ENCODE measurements at regions not wholly inside any gene's neighbourhood (a gene's known extent, or its start where the extent isn't known, plus 50 kb on each side); places are given as distances from the start of the nearest gene placed in this dataset.

- FAIRE-seq (no peak), DNase-seq (ENCODE audit: low read depth in 1 of 2, low spot score in 2 of 2) (no peak)
- Histone ChIP-seq H3K9me3 (ENCODE audit: insufficient read depth in 2 of 2, low read depth in 1 of 2, low read length in 1 of 2) (peaks cover 8% of the 10 kb centered on the region in 2 experiments; a peak in 3 of 4 replicates), H3K23me2 (ENCODE audit: low read depth, low read length) (no peaks in the 10 kb centered on the region), H4K5ac (ENCODE audit: insufficient read length, low read depth, low read length) (no peak overlapping the region), H2BK120ac (replicated peaks; ENCODE audit: low read depth, low read length) (no peak overlapping the region), H3K14ac (ENCODE audit: insufficient read length) (no peak overlapping the region), H3K79me2 (ENCODE audit: control insufficient read depth in 1 of 2, insufficient read depth in 2 of 2, low read length in 2 of 2) (no peaks in the 10 kb centered on the region), H4K8ac (ENCODE audit: extremely low read depth, insufficient read depth, low read length) (no peak overlapping the region), H4K20me1 (replicated peaks in 1 of 2; ENCODE audit: control insufficient read depth in 1 of 2, insufficient read depth in 2 of 2, low read length in 2 of 2) (no peaks in the 10 kb centered on the region), H3K27me3 (replicated peaks in 1 of 4; ENCODE audit: control insufficient read depth in 3 of 4, extremely low read depth in 1 of 4, insufficient read depth in 3 of 4, low read length in 3 of 4) (no peaks in the 10 kb centered on the region), H2AFZ (ENCODE audit: low read length) (no peak overlapping the region), H2BK15ac (ENCODE audit: low read length) (no peak overlapping the region), H3K4me3 (ENCODE audit: extremely low read depth in 1 of 4, insufficient read depth in 2 of 4, low read depth in 3 of 4, low read length in 4 of 4) (no peak overlapping the region), H4K91ac (replicated peaks; ENCODE audit: insufficient read length, low read length) (no peak overlapping the region), H3K4ac (replicated peaks; ENCODE audit: insufficient read length, low read depth, low read length) (no peak overlapping the region), H3K36me3 (ENCODE audit: control insufficient read depth in 2 of 4, insufficient read depth in 4 of 4, low read length in 3 of 4) (no peaks in the 10 kb centered on the region), H2BK12ac (ENCODE audit: low read depth, low read length) (no peak overlapping the region), H3K4me2 (ENCODE audit: insufficient read depth in 1 of 2, low read depth in 2 of 2, low read length in 2 of 2) (no peak overlapping the region), H3K79me1 (ENCODE audit: low read depth, low read length) (no peaks in the 10 kb centered on the region), H3K23ac (ENCODE audit: insufficient read length) (no peak overlapping the region), H3K27ac (ENCODE audit: low read depth, low read length) (no peak overlapping the region), H3K18ac (ENCODE audit: extremely low read depth, low read length) (no peak overlapping the region), H3K9ac (replicated peaks in 1 of 4; ENCODE audit: extremely low read depth in 1 of 4, low read depth in 3 of 4, low read length in 3 of 4) (no peak overlapping the region), H3K4me1 (replicated peaks in 1 of 4; ENCODE audit: control insufficient read depth in 3 of 4, insufficient read depth in 4 of 4, low read length in 3 of 4) (no peaks in the 10 kb centered on the region), H2BK20ac (ENCODE audit: low read length) (no peak overlapping the region), H3K56ac (replicated peaks; ENCODE audit: insufficient read length, low read depth, low read length) (no peak overlapping the region), H2AK5ac (ENCODE audit: low read depth, low read length) (no peak overlapping the region), H2BK5ac (ENCODE audit: low read depth, low read length) (no peak overlapping the region)
- ChIA-PET CTCF (ENCODE audit: partially characterized antibody) (no interaction called here), POLR2A (ENCODE audit: partially characterized antibody) (no interaction called here)
- 100% methylated on average over 1 of the region's 1 CpG; no CpG with 5 or more reads in 1 of the 2 experiments for WGBS, 2 experiments (ENCODE audit: extremely low coverage in 1 of 2, insufficient coverage in 1 of 2, insufficient read length in 1 of 2, insufficient replicate concordance in 2 of 2, low coverage in 1 of 2, low lambda C conversion rate in 2 of 2, missing lambda C conversion rate in 1 of 2)
- TF ChIP-seq GTF2F1 (IDR thresholded peaks at IDR 0.05; ENCODE audit: borderline replicate concordance, low read depth, low read length) (no peak), NRF1 (IDR thresholded peaks at IDR 0.05; ENCODE audit: low read depth, low read length) (no peak), SIRT6 (IDR thresholded peaks at IDR 0.05; ENCODE audit: low read length) (no peak), CHD2 (IDR thresholded peaks at IDR 0.05; ENCODE audit: low read length) (no peak), NANOG (IDR thresholded peaks at IDR 0.05; ENCODE audit: insufficient read depth, low read depth, low read length, poor library complexity, severe bottlenecking) (no peak), FOSL1 (IDR thresholded peaks at IDR 0.05; ENCODE audit: insufficient read depth, low read depth, low read length) (no peak), MAX (IDR thresholded peaks at IDR 0.05) (no peak), SAP30 (IDR thresholded peaks at IDR 0.05; ENCODE audit: insufficient read depth, insufficient replicate concordance, low read length) (no peak), SP1 (IDR thresholded peaks at IDR 0.05; ENCODE audit: low read depth, low read length) (no peak), EGR1 (IDR thresholded peaks at IDR 0.05; ENCODE audit: borderline replicate concordance, low read depth, low read length) (no peak), GABPA (IDR thresholded peaks at IDR 0.05; ENCODE audit: borderline replicate concordance, insufficient read depth, low read length) (no peak), KDM1A (IDR thresholded peaks at IDR 0.05; ENCODE audit: borderline replicate concordance, low read length) (no peak), RAD21 (IDR thresholded peaks at IDR 0.05 in 1 of 2, conservative IDR thresholded peaks at IDR 0.05 in 1 of 2; ENCODE audit: low read depth in 2 of 2, low read length in 2 of 2) (no peak), EZH2 (IDR thresholded peaks at IDR 0.05; ENCODE audit: low read depth, low read length, severe bottlenecking) (no peak)
These were observed 884.0 kb upstream of the ACO1 start for GRCh38 chr9:31500422-31500821.
